B cell (primary cell): ENCODE measurements at regions not wholly inside any gene's neighbourhood (a gene's known extent, or its start where the extent isn't known, plus 50 kb on each side); places are given as distances from the start of the nearest gene placed in this dataset.

ENCODE experiments used
- ATAC-seq: fragments of 200-7000 bp; cut with Tn5 transposase; one replicate; pipeline ENCODE4 v1.10.0; 2021; ENCODE audit warnings: low read depth, mild to moderate bottlenecking, moderate number of reproducible peaks, moderate library complexity
- CTCF ChIA-PET: fragments of 350-600 bp; sonication (Branson Sonifier 250); formaldehyde crosslinking; loops from one replicate; lab custom pipeline; 2021; ENCODE audit warnings: antibody characterized with exemption, inconsistent platforms; lab: Charles Lee
- POLR2A ChIA-PET: fragments of 350-600 bp; sonication (Branson Sonifier 250); formaldehyde crosslinking; loops from one replicate; lab custom pipeline; 2021; ENCODE audit warnings: antibody characterized with exemption; lab: Charles Lee
- DNase-seq: peaks from one replicate; pipeline ENCODE4 v3.0.0; 2013
- H2AFZ ChIP-seq: 2 replicates; pipeline ENCODE4 v1.6.1; 2012; ENCODE audit warnings: mild to moderate bottlenecking, low read depth, low read length; ENCODE audit not compliant: insufficient read depth, poor library complexity, severe bottlenecking
- H3K27ac ChIP-seq, 2 donors: 1 replicate in 1 of 2; 2 replicates in 1 of 2; pipeline ENCODE4 v1.5.1; 2012 to 2013; ENCODE audit warnings: low read length in 2 of 2, mild to moderate bottlenecking in 2 of 2, moderate library complexity in 1 of 2
- H3K27me3 ChIP-seq, 4 experiments: fragments of 200-600 bp in 1 of 4; sonication (generic) in 1 of 4; replicated peaks in 1 of 4; 1 replicate in 2 of 4; 2 replicates in 2 of 4; pipeline versions ENCODE4 v1.6.1 to v1.7.0; 2013 to 2016; ENCODE audit warnings: low read length in 3 of 4, mild to moderate bottlenecking in 2 of 4, mixed read lengths in 1 of 4, moderate library complexity in 1 of 4; ENCODE audit not compliant: insufficient read depth in 4 of 4, control insufficient read depth in 3 of 4; ENCODE audit errors: control extremely low read depth in 1 of 4
- H3K36me3 ChIP-seq, 2 experiments: replicated peaks in 1 of 2; 1 replicate in 1 of 2; 2 replicates in 1 of 2; pipeline versions ENCODE4 v1.6.1 to v1.7.1; 2013; ENCODE audit warnings: low read length in 1 of 2; ENCODE audit not compliant: insufficient read depth in 2 of 2, control insufficient read depth in 1 of 2; ENCODE audit errors: control extremely low read depth in 1 of 2, extremely low read depth in 1 of 2
- H3K4me1 ChIP-seq, 2 donors: fragments of 200-600 bp in 1 of 2; sonication (generic) in 1 of 2; 1 replicate in 1 of 2; 2 replicates in 1 of 2; pipeline versions ENCODE4 v1.5.1 to v1.6.1; 2013 to 2017; ENCODE audit warnings: low read length in 2 of 2; ENCODE audit not compliant: control insufficient read depth in 2 of 2, insufficient read depth in 2 of 2
- H3K4me2 ChIP-seq: replicated peaks from 2 replicates; pipeline ENCODE3; 2012; ENCODE audit warnings: mild to moderate bottlenecking, low read depth, low read length; ENCODE audit not compliant: poor library complexity, severe bottlenecking
- H3K4me3 ChIP-seq, 5 experiments: fragments of 200-600 bp in 1 of 5; sonication (generic) in 1 of 5; 1 replicate in 3 of 5; 2 replicates in 2 of 5; pipeline versions ENCODE4 v1.5.1 to v1.7.0; 2011 to 2016; ENCODE audit warnings: low read length in 4 of 5, mild to moderate bottlenecking in 4 of 5, low read depth in 2 of 5, control low read depth in 1 of 5, moderate library complexity in 1 of 5; ENCODE audit not compliant: insufficient read depth in 1 of 5; ENCODE audit errors: control extremely low read depth in 1 of 5, extremely low read depth in 1 of 5
- H3K79me2 ChIP-seq: fragments of 200-600 bp; sonication (generic); one replicate; pipeline ENCODE4 v1.6.0; 2016; ENCODE audit warnings: low read length; ENCODE audit not compliant: control insufficient read depth, insufficient read depth
- H3K9ac ChIP-seq: fragments of 200-600 bp; sonication (generic); 2 replicates; pipeline ENCODE4 v1.6.1; 2017; ENCODE audit warnings: mild to moderate bottlenecking, low read length, moderate library complexity
- H3K9me3 ChIP-seq, 3 donors: one replicate each; pipeline versions ENCODE4 v1.6.1 to v1.7.1; 2013; ENCODE audit warnings: low read length in 2 of 3; ENCODE audit not compliant: control insufficient read depth in 2 of 3, insufficient read depth in 1 of 3; ENCODE audit errors: control extremely low read depth in 1 of 3
- H4K20me1 ChIP-seq: 2 replicates; pipeline ENCODE4 v1.6.0; 2012; ENCODE audit warnings: mild to moderate bottlenecking, low read length; ENCODE audit not compliant: insufficient read depth, control insufficient read depth, poor library complexity, severe bottlenecking
- H3K27ac Mint-ChIP-seq: one replicate; pipeline ENCODE4 v1.8.0; 2021; ENCODE audit warnings: mixed read lengths
- H3K27me3 Mint-ChIP-seq: one replicate; pipeline ENCODE4 v1.8.0; 2021; ENCODE audit warnings: mixed read lengths
- H3K4me1 Mint-ChIP-seq: one replicate; pipeline ENCODE4 v1.8.0; 2021; ENCODE audit warnings: mixed read lengths
- H3K4me3 Mint-ChIP-seq: one replicate; pipeline ENCODE4 v1.8.0; 2021; ENCODE audit warnings: mixed read lengths
- H3K9me3 Mint-ChIP-seq: one replicate; pipeline ENCODE4 v1.8.0; 2022; ENCODE audit warnings: mixed read lengths; ENCODE audit not compliant: insufficient read depth
- EZH2 ChIP-seq: IDR thresholded peaks from 2 replicates; pipeline ENCODE4 v1.6.1; 2012; ENCODE audit warnings: borderline replicate concordance, low read depth, mild to moderate bottlenecking, moderate library complexity, low read length; ENCODE audit not compliant: insufficient read depth, poor library complexity, severe bottlenecking
- WGBS: methylation state at CpG from one replicate; pipeline ENCODE4 v1.1.5; 2013; ENCODE audit warnings: missing lambda C conversion rate; ENCODE audit not compliant: insufficient coverage; 5-methylcytosine and 5-hydroxymethylcytosine counted together
- intact Hi-C: fragments of 100-400 bp; cut with micrococcal nuclease; formaldehyde crosslinking; loops from one replicate; pipeline ENCODE4 v1.10.0; 2022
- TF ChIP-seq, protein P1 (sequence below): fragments of 200-600 bp; IDR thresholded peaks from one replicate; pipeline ENCODE4 v1.8.0; 2022; ENCODE audit warnings: antibody characterized with exemption, mild to moderate bottlenecking

DNA sequence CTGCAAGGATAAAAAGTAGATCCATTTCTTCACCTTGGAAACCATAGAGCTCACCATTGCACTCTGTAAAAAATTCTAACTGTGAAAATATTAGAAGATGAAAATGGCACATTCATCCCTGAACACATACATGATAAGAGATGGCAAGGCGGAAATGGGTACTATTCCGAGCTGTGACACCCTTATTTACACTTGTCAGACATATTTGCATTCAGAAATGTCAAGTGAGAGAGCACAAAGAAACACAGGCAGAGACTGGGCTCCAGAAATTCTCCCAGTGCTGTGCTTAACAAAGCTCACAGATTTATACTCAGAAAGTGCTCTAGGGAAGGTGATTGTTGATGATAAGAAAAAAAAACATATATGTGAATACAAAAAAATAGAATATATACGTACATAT, 170.3 kb upstream of the PUM3 start:
- TF ChIP-seq, protein P1, sequence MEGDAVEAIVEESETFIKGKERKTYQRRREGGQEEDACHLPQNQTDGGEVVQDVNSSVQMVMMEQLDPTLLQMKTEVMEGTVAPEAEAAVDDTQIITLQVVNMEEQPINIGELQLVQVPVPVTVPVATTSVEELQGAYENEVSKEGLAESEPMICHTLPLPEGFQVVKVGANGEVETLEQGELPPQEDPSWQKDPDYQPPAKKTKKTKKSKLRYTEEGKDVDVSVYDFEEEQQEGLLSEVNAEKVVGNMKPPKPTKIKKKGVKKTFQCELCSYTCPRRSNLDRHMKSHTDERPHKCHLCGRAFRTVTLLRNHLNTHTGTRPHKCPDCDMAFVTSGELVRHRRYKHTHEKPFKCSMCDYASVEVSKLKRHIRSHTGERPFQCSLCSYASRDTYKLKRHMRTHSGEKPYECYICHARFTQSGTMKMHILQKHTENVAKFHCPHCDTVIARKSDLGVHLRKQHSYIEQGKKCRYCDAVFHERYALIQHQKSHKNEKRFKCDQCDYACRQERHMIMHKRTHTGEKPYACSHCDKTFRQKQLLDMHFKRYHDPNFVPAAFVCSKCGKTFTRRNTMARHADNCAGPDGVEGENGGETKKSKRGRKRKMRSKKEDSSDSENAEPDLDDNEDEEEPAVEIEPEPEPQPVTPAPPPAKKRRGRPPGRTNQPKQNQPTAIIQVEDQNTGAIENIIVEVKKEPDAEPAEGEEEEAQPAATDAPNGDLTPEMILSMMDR: no peak
- no peak for TF ChIP-seq EZH2
- ATAC-seq (no peak), DNase-seq (no peak)
- Histone ChIP-seq H3K27ac (no peak overlapping the region), H3K9me3 (no peaks in the 10 kb centered on the region), H2AFZ (no peak overlapping the region), H3K27me3 (no peaks in the 10 kb centered on the region), H3K9ac (no peak overlapping the region), H3K4me1 (no peaks in the 10 kb centered on the region), H4K20me1 (no peaks in the 10 kb centered on the region), H3K36me3 (no peaks in the 10 kb centered on the region), H3K79me2 (no peaks in the 10 kb centered on the region), H3K4me2 (no peak overlapping the region), H3K4me3 (no peak overlapping the region)
- Mint-ChIP-seq H3K4me3 (no peak overlapping the region), H3K27ac (no peak overlapping the region), H3K9me3 (no peaks in the 10 kb centered on the region), H3K27me3 (no peaks in the 10 kb centered on the region), H3K4me1 (no peaks in the 10 kb centered on the region)
- POLR2A ChIA-PET: no interaction called here
- intact Hi-C loops: no loop called here
- no CpG with 5 or more reads among the region's 3 CpGs for WGBS
- CTCF ChIA-PET: no interaction called here

DNA sequence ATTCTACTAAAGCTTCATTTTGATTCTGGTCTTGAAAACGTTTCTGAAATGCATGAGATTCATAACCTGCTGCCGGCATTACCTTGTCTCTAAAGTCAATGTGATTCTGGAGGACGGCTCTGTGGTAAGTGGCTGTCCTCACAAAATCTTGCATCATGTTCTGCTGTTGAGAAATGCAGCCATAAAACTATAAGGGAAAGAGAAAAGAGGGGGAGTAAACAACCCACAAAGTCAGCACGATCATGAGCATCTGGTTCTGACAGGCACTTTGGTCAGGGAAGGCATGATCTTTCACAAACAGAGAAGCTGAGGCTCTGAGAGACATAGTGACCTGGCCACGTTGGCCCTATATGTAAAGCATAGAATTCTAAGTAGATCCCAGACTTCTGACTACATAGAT, 168.9 kb upstream of the PUM3 start:
- POLR2A ChIA-PET: no interaction called here
- intact Hi-C loops: no loop called here

More for the DNA sequence above, 168.9 kb upstream of the PUM3 start:
- Histone ChIP-seq H2AFZ (no peak overlapping the region), H4K20me1 (no peaks in the 10 kb centered on the region), H3K36me3 (no peaks in the 10 kb centered on the region), H3K9me3 (peaks cover 0 to 2% (median 0%) of the 10 kb centered on the region in 3 donors), H3K27me3 (no peaks in the 10 kb centered on the region), H3K4me1 (no peaks in the 10 kb centered on the region), H3K4me3 (no peak overlapping the region), H3K27ac (no peak overlapping the region), H3K4me2 (no peak overlapping the region), H3K9ac (no peak overlapping the region), H3K79me2 (no peaks in the 10 kb centered on the region)
- Mint-ChIP-seq H3K4me3 (no peak overlapping the region), H3K27me3 (no peaks in the 10 kb centered on the region), H3K4me1 (no peaks in the 10 kb centered on the region), H3K27ac (no peak overlapping the region), H3K9me3 (no peaks in the 10 kb centered on the region)
- 86% methylated on average over 4 of the region's 5 CpGs for WGBS
- ATAC-seq (no peak), DNase-seq (no peak)
- TF ChIP-seq, protein P1: no peak
- TF ChIP-seq EZH2: no peak
- CTCF ChIA-PET: no interaction called here
